GM21529 (cell line): ENCODE measurements at regions not wholly inside any gene's neighbourhood (a gene's known extent, or its start where the extent isn't known, plus 50 kb on each side); places are given as distances from the start of the nearest gene placed in this dataset.
"Not testable (repeated sequence)": the region's sequence is repeated elsewhere in the genome, so short reads cannot be mapped to it uniquely, and the experiment has no call there.

Source experiments
- ATAC-seq: cut with Tn5 transposase; IDR thresholded peaks from one replicate; pipeline ENCODE4 v1.9.1; 2021; ENCODE audit not compliant: unreplicated experiment

DNA sequence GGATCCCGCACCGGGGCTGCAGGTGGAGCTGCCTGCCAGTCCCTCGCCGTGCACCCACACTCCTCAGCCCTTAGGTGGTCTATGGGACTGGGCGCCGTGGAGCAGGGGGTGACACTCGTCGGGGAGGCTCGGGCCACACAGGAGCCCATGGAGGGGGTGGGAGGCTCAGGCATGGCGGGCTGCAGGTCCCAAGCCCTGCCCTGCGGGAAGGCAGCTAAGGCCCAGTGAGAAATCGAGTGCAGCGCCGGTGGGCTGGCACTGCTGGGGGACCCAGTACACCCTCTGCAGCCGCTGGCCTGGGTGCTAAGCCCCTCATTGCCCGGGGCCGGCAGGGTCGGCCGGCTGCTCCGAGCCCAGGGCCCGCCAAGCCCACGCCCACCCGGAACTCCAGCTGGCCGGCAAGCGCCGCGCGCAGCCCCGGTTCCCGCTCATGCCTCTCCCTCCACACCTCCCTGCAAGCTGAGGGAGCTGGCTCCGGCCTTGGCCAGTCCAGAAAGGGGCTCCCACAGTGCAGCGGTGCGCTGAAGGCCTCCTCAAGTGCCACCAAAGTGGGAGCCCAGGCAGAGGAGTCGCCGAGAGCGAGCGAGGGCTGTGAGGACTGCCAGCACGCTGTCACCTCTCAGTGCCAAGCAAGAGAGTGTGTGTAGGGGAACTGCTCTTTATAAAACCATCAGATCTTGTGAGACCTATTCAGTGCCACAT, 845.1 kb downstream of the CDH18 start:
- not testable (repeated sequence) for ATAC-seq

DNA sequence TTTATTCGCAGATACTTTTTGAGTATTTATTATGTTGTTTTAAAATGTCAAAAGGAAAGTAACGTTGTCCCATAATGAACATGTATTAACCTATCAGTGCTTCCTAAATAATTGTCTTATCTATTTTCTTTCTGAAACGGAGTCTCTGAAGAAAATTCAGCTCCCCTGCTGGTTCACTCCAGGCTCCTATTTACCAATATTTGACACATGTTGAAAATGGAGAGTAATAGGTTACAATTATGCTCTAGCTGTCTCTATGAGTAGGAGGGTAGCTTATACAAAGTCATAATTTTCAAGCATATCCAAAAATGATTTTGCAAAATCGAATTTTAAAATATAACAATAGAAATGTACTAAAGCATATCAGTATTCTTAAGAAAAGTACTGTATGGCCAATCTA, 844.1 kb downstream of the CDH18 start:
- ATAC-seq: no peak

DNA sequence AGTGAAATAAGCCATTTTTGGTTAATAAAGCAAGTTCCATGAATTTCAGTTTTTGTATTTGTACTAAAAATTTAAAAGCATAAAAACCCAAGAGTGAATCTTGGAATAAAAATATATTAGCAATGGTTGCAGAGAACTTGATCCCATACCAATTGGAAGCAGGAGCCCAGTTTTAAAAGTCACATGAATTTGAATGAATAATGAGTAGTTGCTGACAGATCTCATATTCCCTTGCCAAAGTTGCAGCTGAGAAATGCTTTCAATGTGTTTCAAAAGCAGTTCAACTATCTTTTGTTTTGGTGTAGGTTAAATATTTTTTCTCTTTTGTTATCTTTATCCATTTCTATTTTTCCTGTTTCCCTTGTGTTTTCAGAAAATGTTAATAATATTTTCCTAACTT, 818.6 kb downstream of the CDH18 start:
- ATAC-seq: no peak

DNA sequence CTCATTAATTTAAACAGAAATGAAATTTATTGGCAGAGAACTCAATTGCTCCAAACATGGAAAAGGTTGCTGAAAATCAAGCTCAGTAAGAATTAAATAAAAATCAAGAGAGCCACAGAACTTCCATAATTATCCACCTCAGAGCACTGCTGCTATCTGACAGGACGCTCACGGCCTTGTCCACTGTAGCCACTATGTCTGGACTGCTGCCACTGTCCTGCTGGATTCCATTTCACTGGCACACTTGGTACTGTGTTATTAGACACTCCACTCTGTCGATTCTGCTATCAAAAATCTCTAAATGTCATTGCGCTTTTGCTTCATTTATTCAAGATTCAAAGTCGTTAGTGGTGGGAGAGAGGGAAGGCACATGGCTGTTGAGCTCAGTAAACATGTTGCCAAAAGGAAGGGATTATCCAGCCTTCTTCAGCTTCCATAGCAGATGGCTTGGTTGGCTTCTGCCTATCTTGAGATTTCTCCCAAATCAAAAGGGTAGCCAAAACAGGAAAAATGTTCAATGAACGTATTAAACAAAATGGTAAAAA, 815.0 kb downstream of the CDH18 start:
- no peak for ATAC-seq

- no peak for ATAC-seq
Measured at GRCh38 chr5:19175776-19176570, 812.0 kb downstream of the CDH18 start.

DNA sequence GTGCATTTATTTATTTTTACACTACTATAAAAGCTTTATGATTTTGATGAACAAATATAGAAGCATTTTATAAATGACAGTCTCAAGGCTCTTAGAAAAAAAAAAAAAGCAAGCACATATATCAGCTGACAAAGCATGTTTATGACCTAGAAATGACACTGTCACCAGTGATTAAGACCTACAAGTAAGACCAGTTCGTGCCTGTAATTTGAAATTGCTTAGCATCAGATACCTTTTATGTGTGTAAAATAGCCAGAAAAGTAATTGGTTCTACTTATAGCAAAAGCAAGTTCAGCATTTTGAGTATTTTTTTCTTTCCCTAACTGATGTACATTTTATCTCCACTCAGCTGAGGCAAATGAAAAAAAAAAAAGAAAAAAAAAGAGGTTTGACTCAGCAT, 808.4 kb downstream of the CDH18 start:
- ATAC-seq: no peak

GRCh38 chr5:19189176-19189575, 798.8 kb downstream of the CDH18 start:
- ATAC-seq: no peak

GRCh38 chr5:19193631-19194030, 794.4 kb downstream of the CDH18 start:
- ATAC-seq: no peak

DNA sequence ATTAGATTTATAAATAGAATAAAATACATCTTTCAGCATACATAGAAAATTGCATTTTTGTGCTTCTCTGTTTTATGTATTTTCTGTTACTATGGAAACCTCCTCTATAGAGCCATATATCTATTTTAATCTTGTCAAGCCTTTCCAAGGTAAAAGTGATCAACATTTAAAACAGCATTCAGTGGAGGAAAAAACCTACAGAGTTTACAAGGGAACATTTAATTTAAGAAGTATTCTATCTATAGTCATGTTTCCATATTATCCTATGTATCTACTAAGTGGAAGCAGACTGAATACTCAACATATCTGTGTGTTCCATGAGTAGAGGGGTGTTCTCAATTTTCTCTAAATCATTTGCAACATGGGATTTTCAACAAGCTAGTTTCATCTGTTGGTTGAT, 791.4 kb downstream of the CDH18 start:
- no peak for ATAC-seq

- ATAC-seq: no peak
Measured at GRCh38 chr5:19200251-19200650, 787.7 kb downstream of the CDH18 start.

DNA sequence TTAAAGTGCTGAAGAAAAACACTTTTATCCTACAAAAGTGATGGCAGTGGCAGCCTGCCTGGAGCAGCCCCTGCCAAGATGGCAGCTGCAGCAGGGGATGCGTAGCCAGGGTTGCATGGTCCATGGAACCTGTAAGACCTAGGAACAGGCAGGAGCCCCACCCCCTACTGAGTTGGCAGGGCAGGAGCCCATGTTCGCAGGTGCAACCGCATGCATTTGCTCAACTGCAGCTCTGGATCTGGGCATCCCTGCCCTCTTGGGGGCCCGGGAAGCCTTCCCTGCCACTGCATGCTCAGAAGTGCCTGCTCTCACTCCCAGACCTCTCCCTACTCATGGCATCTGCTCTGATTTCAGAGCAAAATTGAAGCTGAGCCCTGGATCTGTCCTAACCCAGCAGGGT, 779.6 kb downstream of the CDH18 start:
- ATAC-seq: no peak

DNA sequence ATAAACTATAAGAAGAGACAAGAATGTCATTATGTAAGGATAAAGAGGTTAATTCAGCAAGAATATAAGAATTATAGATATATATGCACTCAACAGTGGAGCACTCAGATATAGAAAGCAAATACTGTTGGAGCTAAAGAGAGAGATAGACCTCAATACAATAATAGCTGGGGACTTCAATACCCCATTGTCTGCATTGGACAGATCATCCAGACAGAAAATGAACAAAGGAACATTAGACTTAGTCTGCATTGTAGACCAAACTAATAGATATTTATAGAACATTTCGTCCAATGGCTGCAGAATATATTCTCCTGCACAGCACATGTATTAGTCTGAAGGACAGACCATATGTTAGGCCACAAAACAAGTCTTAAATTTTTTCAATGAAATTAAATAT, 777.1 kb downstream of the CDH18 start:
- ATAC-seq: no peak

DNA sequence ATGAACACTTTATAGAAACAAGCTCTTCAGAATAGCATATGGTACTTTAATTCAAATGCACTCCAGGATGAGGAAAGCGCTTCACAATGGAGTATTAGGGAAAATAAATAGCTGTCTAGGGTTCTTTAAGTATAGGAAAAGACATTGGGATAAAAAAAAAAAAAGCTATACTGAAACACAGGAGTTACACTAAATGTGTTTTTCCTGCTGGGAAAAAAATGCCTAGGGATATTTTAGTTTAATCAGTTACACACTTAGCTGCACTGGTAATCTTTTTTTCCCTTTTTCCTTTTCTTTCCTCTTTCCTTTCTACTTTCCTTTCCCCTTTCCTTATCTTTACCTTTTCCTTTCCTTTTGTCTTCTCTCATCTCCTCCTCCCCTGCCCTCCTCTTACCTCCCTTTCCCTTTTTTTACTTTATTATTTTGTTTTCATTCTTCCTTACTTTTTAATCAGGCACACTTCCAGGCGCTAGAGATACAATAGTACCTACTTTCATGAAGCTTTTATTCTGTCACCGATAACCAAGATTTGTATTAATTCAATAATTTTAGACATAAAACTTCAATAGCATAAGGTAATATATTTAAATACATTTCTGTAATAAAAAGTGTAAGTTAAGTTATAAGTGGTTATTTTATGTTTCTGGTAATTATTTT, 758.7 kb downstream of the CDH18 start:
- ATAC-seq: no peak

DNA sequence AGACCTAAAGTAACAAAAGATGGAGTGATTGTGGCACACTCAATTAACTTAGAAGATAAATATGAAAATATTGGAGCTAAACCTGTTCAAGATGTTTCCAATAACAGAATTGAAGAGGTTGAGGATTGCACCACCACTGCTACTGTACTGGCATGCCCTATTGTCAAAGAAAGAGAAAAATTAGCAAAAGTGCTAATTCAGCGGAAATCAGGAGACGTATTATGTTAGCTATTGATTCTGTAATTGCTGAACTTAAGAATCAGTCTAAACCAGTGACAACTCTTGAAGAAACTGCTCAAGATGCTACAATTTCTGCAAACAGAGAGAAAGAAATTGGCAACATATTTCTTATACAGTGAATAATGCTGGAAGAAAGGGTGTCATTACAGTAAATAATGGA, 754.4 kb downstream of the CDH18 start:
- no peak for ATAC-seq

DNA sequence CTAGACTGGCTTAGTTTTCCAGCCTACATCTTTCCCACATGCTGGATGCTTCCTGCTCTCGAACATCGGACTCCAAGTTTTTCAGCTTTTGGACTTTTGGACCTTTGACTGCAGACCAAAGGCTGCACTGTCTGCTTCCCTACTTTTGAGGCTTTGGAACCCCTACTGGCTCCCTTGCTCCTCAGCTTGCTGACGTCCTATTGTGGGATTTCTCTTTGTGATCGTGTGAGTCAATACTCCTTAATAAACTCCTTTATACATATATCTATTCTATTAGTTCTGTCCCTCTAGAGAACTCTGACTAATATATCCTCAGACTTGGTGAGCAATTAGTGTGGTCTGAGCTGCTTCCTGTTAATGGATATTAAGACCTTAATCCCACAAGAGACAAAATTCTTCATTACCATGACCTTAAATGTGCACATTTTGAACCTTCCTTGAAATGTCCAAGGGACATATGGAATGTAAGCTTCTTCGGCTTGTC, 752.9 kb downstream of the CDH18 start:
- no peak for ATAC-seq

DNA sequence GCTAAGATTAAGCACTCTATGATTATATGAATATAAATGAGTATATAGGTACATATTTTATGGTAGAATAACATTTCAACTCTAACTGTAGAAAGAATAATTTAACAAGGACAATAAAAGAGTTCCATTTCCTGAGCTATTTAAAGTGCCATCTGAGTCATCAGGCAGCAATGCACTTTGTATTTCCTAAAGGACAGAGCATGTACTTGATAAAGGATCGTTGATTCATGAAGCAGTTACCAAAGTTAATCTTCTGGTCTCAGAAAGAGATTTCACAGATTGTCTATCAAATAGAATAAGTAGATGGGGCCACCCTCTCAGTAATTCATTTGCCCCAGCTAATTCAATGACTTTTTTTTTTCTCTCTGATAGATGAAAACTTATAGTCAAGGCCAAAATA, 747.8 kb downstream of the CDH18 start:
- no peak for ATAC-seq

GRCh38 chr5:19241690-19242089, 746.3 kb downstream of the CDH18 start:
- ATAC-seq: no peak

- not testable (repeated sequence) for ATAC-seq
Measured at GRCh38 chr5:19246191-19246590, 741.8 kb downstream of the CDH18 start.

DNA sequence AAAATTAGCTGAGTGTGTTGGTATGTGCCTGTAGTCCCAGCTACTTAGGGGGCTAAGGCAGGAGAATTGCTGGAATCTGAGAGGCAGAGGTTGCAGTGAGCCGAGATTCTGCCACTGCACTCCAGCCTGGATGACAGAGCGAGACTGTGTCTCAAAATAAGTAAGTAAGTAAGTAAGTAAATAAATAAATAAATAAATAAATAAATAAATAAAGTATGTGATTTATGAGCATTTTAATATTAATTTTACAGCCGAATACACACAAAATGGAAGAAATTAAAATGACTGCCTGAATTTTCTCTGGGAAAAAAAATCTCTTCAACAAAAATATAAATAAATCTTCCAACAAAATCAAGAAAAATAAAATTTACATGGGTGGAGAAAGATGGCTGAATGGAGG, 740.7 kb downstream of the CDH18 start:
- ATAC-seq: no peak

DNA sequence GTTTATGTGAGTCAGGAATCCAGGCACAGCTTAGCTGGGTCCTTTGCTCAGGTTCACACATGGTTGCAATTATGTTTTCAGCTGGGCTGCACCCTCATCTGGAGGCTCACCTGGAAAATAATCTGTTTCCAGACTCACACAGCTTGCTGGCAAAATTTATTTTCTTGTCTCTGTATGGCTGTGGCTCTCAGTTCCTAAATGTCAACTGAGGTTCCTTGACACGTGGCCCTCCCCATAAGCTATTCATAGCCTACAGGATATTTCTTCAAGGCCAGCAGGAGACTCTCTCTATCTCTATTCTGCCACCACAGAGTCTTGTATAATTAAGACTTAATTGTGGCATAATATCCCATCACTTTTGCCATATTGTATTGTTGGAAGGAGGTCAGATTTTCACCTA, 732.0 kb downstream of the CDH18 start:
- no peak for ATAC-seq

GRCh38 chr5:19258686-19259085, 729.3 kb downstream of the CDH18 start:
- ATAC-seq: no peak

DNA sequence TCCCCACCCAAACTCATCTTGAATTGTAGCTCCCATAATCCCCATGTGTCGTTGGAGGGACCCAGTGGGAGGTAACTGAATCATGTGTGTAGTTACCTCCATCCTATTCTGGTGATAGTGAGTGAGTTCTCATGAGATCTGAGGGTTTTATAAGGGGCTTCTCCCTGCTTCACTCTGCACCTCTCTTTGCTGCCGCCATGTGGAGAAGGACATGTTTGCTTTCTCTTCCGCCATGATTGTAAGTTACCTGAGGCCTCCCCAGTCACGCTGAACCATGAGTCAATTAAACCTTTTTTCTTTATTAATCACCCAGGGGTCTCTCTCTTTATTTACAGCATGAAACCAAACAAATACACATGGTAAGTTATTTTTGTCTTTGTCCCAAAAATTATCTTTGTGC, 726.1 kb downstream of the CDH18 start:
- ATAC-seq: no peak
